Endothelial cell of umbilical vein (primary cell): ENCODE measurements at regions not wholly inside any gene's neighbourhood (a gene's known extent, or its start where the extent isn't known, plus 50 kb on each side); places are given as distances from the start of the nearest gene placed in this dataset.

ENCODE experiments used
- EZH2 ChIP-seq: IDR thresholded peaks from 2 replicates; pipeline ENCODE4 v1.6.1; 2012; ENCODE audit warnings: borderline replicate concordance, low read depth, mild to moderate bottlenecking, moderate library complexity, low read length, inconsistent platforms; ENCODE audit not compliant: severe bottlenecking
- FOS ChIP-seq: IDR thresholded peaks from 2 replicates; pipeline ENCODE4 v1.6.1; 2011; ENCODE audit warnings: mild to moderate bottlenecking, low read length, moderate library complexity, borderline replicate concordance; ENCODE audit not compliant: insufficient read depth
- GATA2 ChIP-seq: IDR thresholded peaks from 2 replicates; pipeline ENCODE4 v1.7.0; 2011; ENCODE audit warnings: low read depth, mild to moderate bottlenecking, moderate library complexity, mixed read lengths, low read length; ENCODE audit not compliant: insufficient read length, insufficient read depth
- JUN ChIP-seq: IDR thresholded peaks from 2 replicates; pipeline ENCODE4 v1.6.1; 2011; ENCODE audit warnings: borderline replicate concordance, low read depth; ENCODE audit not compliant: insufficient read length, insufficient read depth
- MYC ChIP-seq: IDR thresholded peaks from one replicate; pipeline ENCODE4 v1.6.1; 2011; ENCODE audit warnings: mild to moderate bottlenecking, low read depth, low read length
- POLR2A ChIP-seq: IDR thresholded peaks from 2 replicates; pipeline ENCODE4 v1.6.1; 2012; ENCODE audit warnings: low read depth, mild to moderate bottlenecking, control low read depth, low read length
- POLR2AphosphoS5 ChIP-seq: IDR thresholded peaks from 2 replicates; pipeline ENCODE4 v1.6.1; 2012; ENCODE audit warnings: low read depth, mild to moderate bottlenecking, control low read depth, low read length, moderate library complexity; ENCODE audit not compliant: insufficient read depth
- TF ChIP-seq, protein P1 (sequence below), 2 donors: IDR thresholded peaks; 1 replicate in 1 of 2; 2 replicates in 1 of 2; pipeline ENCODE4 v1.5.1; 2011; ENCODE audit warnings: low read length in 2 of 2, mild to moderate bottlenecking in 2 of 2, moderate library complexity in 2 of 2, control low read depth in 1 of 2, inconsistent platforms in 1 of 2, low read depth in 1 of 2; ENCODE audit not compliant: insufficient read depth in 1 of 2; ENCODE audit errors: extremely low read depth in 1 of 2
- TF ChIP-seq, protein P2 (sequence below): IDR thresholded peaks from 2 replicates; pipeline ENCODE4 v1.6.1; 2011; ENCODE audit not compliant: insufficient read depth, insufficient read length

DNA sequence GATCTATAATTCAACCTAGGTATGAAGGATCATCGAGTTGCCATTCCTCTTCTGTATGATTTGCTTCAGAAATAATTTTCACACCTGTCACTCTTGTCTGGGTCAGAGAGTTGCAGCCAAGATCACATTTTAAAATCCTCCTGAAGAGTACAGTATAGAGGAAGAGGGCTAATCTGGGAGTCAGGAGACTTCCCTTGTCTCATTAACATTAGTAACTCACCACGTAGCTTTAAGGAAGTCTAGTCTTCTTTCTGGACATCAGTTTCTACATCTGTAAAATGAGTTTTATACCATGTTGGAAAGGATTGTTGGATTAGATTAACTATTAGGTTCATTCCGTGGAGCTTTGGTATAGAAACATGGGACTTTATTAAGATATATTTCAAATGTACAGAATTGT, 109.4 kb downstream of the TDRD15 start:
- TF ChIP-seq, protein P1, sequence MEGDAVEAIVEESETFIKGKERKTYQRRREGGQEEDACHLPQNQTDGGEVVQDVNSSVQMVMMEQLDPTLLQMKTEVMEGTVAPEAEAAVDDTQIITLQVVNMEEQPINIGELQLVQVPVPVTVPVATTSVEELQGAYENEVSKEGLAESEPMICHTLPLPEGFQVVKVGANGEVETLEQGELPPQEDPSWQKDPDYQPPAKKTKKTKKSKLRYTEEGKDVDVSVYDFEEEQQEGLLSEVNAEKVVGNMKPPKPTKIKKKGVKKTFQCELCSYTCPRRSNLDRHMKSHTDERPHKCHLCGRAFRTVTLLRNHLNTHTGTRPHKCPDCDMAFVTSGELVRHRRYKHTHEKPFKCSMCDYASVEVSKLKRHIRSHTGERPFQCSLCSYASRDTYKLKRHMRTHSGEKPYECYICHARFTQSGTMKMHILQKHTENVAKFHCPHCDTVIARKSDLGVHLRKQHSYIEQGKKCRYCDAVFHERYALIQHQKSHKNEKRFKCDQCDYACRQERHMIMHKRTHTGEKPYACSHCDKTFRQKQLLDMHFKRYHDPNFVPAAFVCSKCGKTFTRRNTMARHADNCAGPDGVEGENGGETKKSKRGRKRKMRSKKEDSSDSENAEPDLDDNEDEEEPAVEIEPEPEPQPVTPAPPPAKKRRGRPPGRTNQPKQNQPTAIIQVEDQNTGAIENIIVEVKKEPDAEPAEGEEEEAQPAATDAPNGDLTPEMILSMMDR (IDR thresholded peaks at IDR 0.05; ENCODE audit: extremely low read depth in 1 of 2, insufficient read depth in 1 of 2, low read depth in 1 of 2, low read length in 2 of 2): no peak
- TF ChIP-seq POLR2AphosphoS5: no peak
- TF ChIP-seq POLR2A: no peak
- no peak for TF ChIP-seq EZH2
- TF ChIP-seq, protein P2, sequence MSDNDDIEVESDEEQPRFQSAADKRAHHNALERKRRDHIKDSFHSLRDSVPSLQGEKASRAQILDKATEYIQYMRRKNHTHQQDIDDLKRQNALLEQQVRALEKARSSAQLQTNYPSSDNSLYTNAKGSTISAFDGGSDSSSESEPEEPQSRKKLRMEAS: no peak
- no peak for TF ChIP-seq MYC
- TF ChIP-seq JUN: no peak
- TF ChIP-seq GATA2: no peak
- no peak for TF ChIP-seq FOS
